ENCODE measurements at regions not wholly inside any gene's neighbourhood (a gene's known extent, or its start where the extent isn't known, plus 50 kb on each side); places are given as distances from the start of the nearest gene placed in this dataset.

DNA sequence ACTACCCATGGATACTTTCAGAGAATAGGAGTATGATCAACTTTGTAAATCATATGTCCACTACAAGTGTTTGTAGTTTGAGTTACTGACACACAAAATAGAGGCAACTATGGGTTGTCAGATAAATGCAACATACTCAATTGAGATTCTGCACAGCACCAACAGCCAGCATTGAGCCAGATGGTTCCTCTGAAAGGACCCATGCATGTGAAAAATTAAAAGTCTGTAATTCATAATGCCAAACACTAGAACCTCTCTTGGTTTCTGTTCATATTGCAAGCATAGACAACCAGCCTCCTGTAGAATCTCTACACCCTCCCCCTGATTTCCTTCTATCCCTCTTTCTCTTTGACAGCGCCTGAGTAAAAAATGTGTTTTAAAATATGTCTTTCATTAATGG is 831.0 kb downstream of the C12orf50 start:
- no peak overlapping the region for H3K27ac ChIP-seq (ENCODE audit: extremely low read depth, low read depth, low read length)
- H3K4me3 ChIP-seq (ENCODE audit: low read depth, low read length): no peak overlapping the region
- ChIA-PET POLR2A (no interaction called here), CTCF (no interaction called here)
- H3K9me3 ChIP-seq (ENCODE audit: control insufficient read depth, insufficient read depth, low read depth, low read length): no peaks in the 10 kb centered on the region
- no peaks in the 10 kb centered on the region for H3K4me1 ChIP-seq (ENCODE audit: control insufficient read depth, insufficient read depth, low read length)
- H3K36me3 ChIP-seq (ENCODE audit: control insufficient read depth in 2 of 2, insufficient read depth in 1 of 2, low read length in 2 of 2): no peaks in the 10 kb centered on the region
- no peak for TF ChIP-seq ZBTB44 (tag by site-specific recombination; IDR thresholded peaks at IDR 0.05)
- no peak for TF ChIP-seq ZNF10 (tag by site-specific recombination; IDR thresholded peaks at IDR 0.05)
- TF ChIP-seq, protein P1, sequence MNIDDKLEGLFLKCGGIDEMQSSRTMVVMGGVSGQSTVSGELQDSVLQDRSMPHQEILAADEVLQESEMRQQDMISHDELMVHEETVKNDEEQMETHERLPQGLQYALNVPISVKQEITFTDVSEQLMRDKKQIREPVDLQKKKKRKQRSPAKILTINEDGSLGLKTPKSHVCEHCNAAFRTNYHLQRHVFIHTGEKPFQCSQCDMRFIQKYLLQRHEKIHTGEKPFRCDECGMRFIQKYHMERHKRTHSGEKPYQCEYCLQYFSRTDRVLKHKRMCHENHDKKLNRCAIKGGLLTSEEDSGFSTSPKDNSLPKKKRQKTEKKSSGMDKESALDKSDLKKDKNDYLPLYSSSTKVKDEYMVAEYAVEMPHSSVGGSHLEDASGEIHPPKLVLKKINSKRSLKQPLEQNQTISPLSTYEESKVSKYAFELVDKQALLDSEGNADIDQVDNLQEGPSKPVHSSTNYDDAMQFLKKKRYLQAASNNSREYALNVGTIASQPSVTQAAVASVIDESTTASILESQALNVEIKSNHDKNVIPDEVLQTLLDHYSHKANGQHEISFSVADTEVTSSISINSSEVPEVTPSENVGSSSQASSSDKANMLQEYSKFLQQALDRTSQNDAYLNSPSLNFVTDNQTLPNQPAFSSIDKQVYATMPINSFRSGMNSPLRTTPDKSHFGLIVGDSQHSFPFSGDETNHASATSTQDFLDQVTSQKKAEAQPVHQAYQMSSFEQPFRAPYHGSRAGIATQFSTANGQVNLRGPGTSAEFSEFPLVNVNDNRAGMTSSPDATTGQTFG (tag by site-specific recombination; IDR thresholded peaks at IDR 0.05; ENCODE audit: borderline replicate concordance): no peak
- TF ChIP-seq SCRT2 (tag by site-specific recombination; IDR thresholded peaks at IDR 0.05): no peak
- TF ChIP-seq CTCF (tag by site-specific recombination; IDR thresholded peaks at IDR 0.05): no peak
- TF ChIP-seq, protein P2, sequence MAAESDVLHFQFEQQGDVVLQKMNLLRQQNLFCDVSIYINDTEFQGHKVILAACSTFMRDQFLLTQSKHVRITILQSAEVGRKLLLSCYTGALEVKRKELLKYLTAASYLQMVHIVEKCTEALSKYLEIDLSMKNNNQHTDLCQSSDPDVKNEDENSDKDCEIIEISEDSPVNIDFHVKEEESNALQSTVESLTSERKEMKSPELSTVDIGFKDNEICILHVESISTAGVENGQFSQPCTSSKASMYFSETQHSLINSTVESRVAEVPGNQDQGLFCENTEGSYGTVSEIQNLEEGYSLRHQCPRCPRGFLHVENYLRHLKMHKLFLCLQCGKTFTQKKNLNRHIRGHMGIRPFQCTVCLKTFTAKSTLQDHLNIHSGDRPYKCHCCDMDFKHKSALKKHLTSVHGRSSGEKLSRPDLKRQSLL (tag by site-specific recombination; IDR thresholded peaks at IDR 0.05): no peak
- TF ChIP-seq ZNF654 (tag by site-specific recombination; IDR thresholded peaks at IDR 0.05; ENCODE audit: low read depth): no peak
- TF ChIP-seq ZNF48 (tag by site-specific recombination; IDR thresholded peaks at IDR 0.05): no peak
- TF ChIP-seq ZNF548 (tag by site-specific recombination; IDR thresholded peaks at IDR 0.05): no peak
- no peak for TF ChIP-seq SP7 (tag by site-specific recombination; IDR thresholded peaks at IDR 0.05)
- TF ChIP-seq YY1 (tag by site-specific recombination; IDR thresholded peaks at IDR 0.05): no peak
- TF ChIP-seq ELK4 (IDR thresholded peaks at IDR 0.05; ENCODE audit: borderline replicate concordance, low read depth, low read length): no peak
- no peak for TF ChIP-seq ZBTB10 (tag by site-specific recombination; IDR thresholded peaks at IDR 0.05)

- Histone ChIP-seq H3K4me3 (ENCODE audit: low read depth, low read length) (no peak overlapping the region), H3K36me3 (ENCODE audit: control insufficient read depth in 2 of 2, insufficient read depth in 1 of 2, low read length in 2 of 2) (no peaks in the 10 kb centered on the region), H3K4me1 (ENCODE audit: control insufficient read depth, insufficient read depth, low read length) (no peaks in the 10 kb centered on the region), H3K9me3 (ENCODE audit: control insufficient read depth, insufficient read depth, low read depth, low read length) (no peaks in the 10 kb centered on the region), H3K27ac (ENCODE audit: extremely low read depth, low read depth, low read length) (no peak overlapping the region)
- ChIA-PET CTCF (no interaction called here), POLR2A (no interaction called here)
- TF ChIP-seq CTCF (tag by site-specific recombination; IDR thresholded peaks at IDR 0.05) (no peak), ZNF830 (tag by site-specific recombination; IDR thresholded peaks at IDR 0.05; ENCODE audit: low read depth) (no peak), ZNF214 (tag by site-specific recombination; IDR thresholded peaks at IDR 0.05; ENCODE audit: borderline replicate concordance) (no peak), ZNF610 (tag by site-specific recombination; IDR thresholded peaks at IDR 0.05; ENCODE audit: borderline replicate concordance) (no peak), ZNF623 (tag by site-specific recombination; IDR thresholded peaks at IDR 0.05) (no peak), ZNF350 (tag by site-specific recombination; IDR thresholded peaks at IDR 0.05) (no peak)
- TF ChIP-seq, protein P3, sequence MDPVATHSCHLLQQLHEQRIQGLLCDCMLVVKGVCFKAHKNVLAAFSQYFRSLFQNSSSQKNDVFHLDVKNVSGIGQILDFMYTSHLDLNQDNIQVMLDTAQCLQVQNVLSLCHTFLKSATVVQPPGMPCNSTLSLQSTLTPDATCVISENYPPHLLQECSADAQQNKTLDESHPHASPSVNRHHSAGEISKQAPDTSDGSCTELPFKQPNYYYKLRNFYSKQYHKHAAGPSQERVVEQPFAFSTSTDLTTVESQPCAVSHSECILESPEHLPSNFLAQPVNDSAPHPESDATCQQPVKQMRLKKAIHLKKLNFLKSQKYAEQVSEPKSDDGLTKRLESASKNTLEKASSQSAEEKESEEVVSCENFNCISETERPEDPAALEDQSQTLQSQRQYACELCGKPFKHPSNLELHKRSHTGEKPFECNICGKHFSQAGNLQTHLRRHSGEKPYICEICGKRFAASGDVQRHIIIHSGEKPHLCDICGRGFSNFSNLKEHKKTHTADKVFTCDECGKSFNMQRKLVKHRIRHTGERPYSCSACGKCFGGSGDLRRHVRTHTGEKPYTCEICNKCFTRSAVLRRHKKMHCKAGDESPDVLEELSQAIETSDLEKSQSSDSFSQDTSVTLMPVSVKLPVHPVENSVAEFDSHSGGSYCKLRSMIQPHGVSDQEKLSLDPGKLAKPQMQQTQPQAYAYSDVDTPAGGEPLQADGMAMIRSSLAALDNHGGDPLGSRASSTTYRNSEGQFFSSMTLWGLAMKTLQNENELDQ (tag by site-specific recombination; IDR thresholded peaks at IDR 0.05; ENCODE audit: low read depth): no peak
Measured at GRCh38 chr12:87196321-87196720, 832.9 kb downstream of the C12orf50 start.
